ENCODE measurements at regions not wholly inside any gene's neighbourhood (a gene's known extent, or its start where the extent isn't known, plus 50 kb on each side); places are given as distances from the start of the nearest gene placed in this dataset.

GRCh38 chr12:127722611-127723010 is 544.4 kb upstream of the TMEM132C start:
- H3K27ac Mint-ChIP-seq = no peak overlapping the region
- H3K4me3 ChIP-seq (ENCODE audit: control extremely low read depth in 1 of 5, extremely low read depth in 1 of 5, insufficient read depth in 1 of 5, low read depth in 2 of 5, low read length in 4 of 5) = no peak overlapping the region

GRCh38 chr12:127723251-127723650 is 543.7 kb upstream of the TMEM132C start:
- Histone ChIP-seq H3K27ac (ENCODE audit: low read length in 2 of 2) (no peak overlapping the region), H3K4me3 (ENCODE audit: control extremely low read depth in 1 of 5, extremely low read depth in 1 of 5, insufficient read depth in 1 of 5, low read depth in 2 of 5, low read length in 4 of 5) (no peak overlapping the region), H3K4me1 (ENCODE audit: control insufficient read depth in 2 of 2, insufficient read depth in 2 of 2, low read length in 2 of 2) (no peaks in the 10 kb centered on the region), H3K79me2 (ENCODE audit: control insufficient read depth, insufficient read depth, low read length) (no peaks in the 10 kb centered on the region), H2AFZ (ENCODE audit: insufficient read depth, low read depth, low read length, poor library complexity, severe bottlenecking) (no peak overlapping the region), H3K9me3 (ENCODE audit: control extremely low read depth in 1 of 3, control insufficient read depth in 2 of 3, insufficient read depth in 1 of 3, low read length in 2 of 3) (peaks cover 0 to 8% (median 0%) of the 10 kb centered on the region in 3 donors), H3K36me3 (replicated peaks in 1 of 2; ENCODE audit: control extremely low read depth in 1 of 2, control insufficient read depth in 1 of 2, extremely low read depth in 1 of 2, insufficient read depth in 2 of 2, low read length in 1 of 2) (no peaks in the 10 kb centered on the region), H3K27me3 (replicated peaks in 1 of 4; ENCODE audit: control extremely low read depth in 1 of 4, control insufficient read depth in 3 of 4, insufficient read depth in 4 of 4, low read length in 3 of 4) (no peaks in the 10 kb centered on the region), H4K20me1 (ENCODE audit: control insufficient read depth, insufficient read depth, low read length, poor library complexity, severe bottlenecking) (no peaks in the 10 kb centered on the region), H3K9ac (ENCODE audit: low read length) (no peak overlapping the region), H3K4me2 (replicated peaks; ENCODE audit: low read depth, low read length, poor library complexity, severe bottlenecking) (no peak overlapping the region)
- ATAC-seq (ENCODE audit: low read depth) = no peak
- no peaks in the 10 kb centered on the region for H3K9me3 Mint-ChIP-seq (ENCODE audit: insufficient read depth)
- no peak overlapping the region for H3K27ac Mint-ChIP-seq
- TF ChIP-seq EZH2 (IDR thresholded peaks at IDR 0.05; ENCODE audit: borderline replicate concordance, insufficient read depth, low read depth, low read length, poor library complexity, severe bottlenecking) (no peak), CTCF (IDR thresholded peaks at IDR 0.05) (no peak)
- WGBS (ENCODE audit: insufficient coverage) = 65% methylated on average over 2 of the region's 4 CpGs
- ChIA-PET CTCF (no interaction called here), POLR2A (no interaction called here)
- no peaks in the 10 kb centered on the region for H3K27me3 Mint-ChIP-seq
- H3K4me1 Mint-ChIP-seq = no peaks in the 10 kb centered on the region
- intact Hi-C loops (cut with micrococcal nuclease) = no loop called here
- no peak overlapping the region for H3K4me3 Mint-ChIP-seq
- no peak for DNase-seq

More at GRCh38 chr12:127722611-127723010, 544.4 kb upstream of the TMEM132C start:
- intact Hi-C loops (cut with micrococcal nuclease) = no loop called here
- Histone ChIP-seq H4K20me1 (ENCODE audit: control insufficient read depth, insufficient read depth, low read length, poor library complexity, severe bottlenecking) (no peaks in the 10 kb centered on the region), H3K4me2 (replicated peaks; ENCODE audit: low read depth, low read length, poor library complexity, severe bottlenecking) (no peak overlapping the region), H3K27ac (ENCODE audit: low read length in 2 of 2) (no peak overlapping the region), H3K4me1 (ENCODE audit: control insufficient read depth in 2 of 2, insufficient read depth in 2 of 2, low read length in 2 of 2) (no peaks in the 10 kb centered on the region), H3K36me3 (replicated peaks in 1 of 2; ENCODE audit: control extremely low read depth in 1 of 2, control insufficient read depth in 1 of 2, extremely low read depth in 1 of 2, insufficient read depth in 2 of 2, low read length in 1 of 2) (no peaks in the 10 kb centered on the region), H3K9me3 (ENCODE audit: control extremely low read depth in 1 of 3, control insufficient read depth in 2 of 3, insufficient read depth in 1 of 3, low read length in 2 of 3) (peaks cover 0 to 8% (median 0%) of the 10 kb centered on the region in 3 donors), H2AFZ (ENCODE audit: insufficient read depth, low read depth, low read length, poor library complexity, severe bottlenecking) (no peak overlapping the region), H3K27me3 (replicated peaks in 1 of 4; ENCODE audit: control extremely low read depth in 1 of 4, control insufficient read depth in 3 of 4, insufficient read depth in 4 of 4, low read length in 3 of 4) (no peaks in the 10 kb centered on the region), H3K79me2 (ENCODE audit: control insufficient read depth, insufficient read depth, low read length) (no peaks in the 10 kb centered on the region), H3K9ac (ENCODE audit: low read length) (no peak overlapping the region)
- Mint-ChIP-seq H3K4me3 (no peak overlapping the region), H3K9me3 (ENCODE audit: insufficient read depth) (no peaks in the 10 kb centered on the region), H3K27me3 (no peaks in the 10 kb centered on the region), H3K4me1 (no peaks in the 10 kb centered on the region)
- 83% methylated on average over 5 of the region's 5 CpGs for WGBS (ENCODE audit: insufficient coverage)
- ATAC-seq (ENCODE audit: low read depth) (no peak), DNase-seq (no peak)
- TF ChIP-seq CTCF (IDR thresholded peaks at IDR 0.05) (no peak), EZH2 (IDR thresholded peaks at IDR 0.05; ENCODE audit: borderline replicate concordance, insufficient read depth, low read depth, low read length, poor library complexity, severe bottlenecking) (no peak)
- POLR2A ChIA-PET = no interaction called here
- CTCF ChIA-PET = no interaction called here

Data from B cell (primary cell).